Activated CD4-positive, alpha-beta T cell treated with anti-CD3 and anti-CD28 coated beads, Interleukin-2, amount 50 U/mL, for 16 hours (primary cell): ENCODE measurements at regions not wholly inside any gene's neighbourhood (a gene's known extent, or its start where the extent isn't known, plus 50 kb on each side); places are given as distances from the start of the nearest gene placed in this dataset.
"Not testable (repeated sequence)": the region's sequence is repeated elsewhere in the genome, so short reads cannot be mapped to it uniquely, and the experiment has no call there.

Experiments
- DNase-seq: peaks from one replicate; pipeline ENCODE4 v3.0.0-alpha.2; 2020

- peak; percentile 1 for DNase-seq
These were observed 199.3 kb downstream of the TMA16 start for GRCh38 chr4:163693776-163694175.

- DNase-seq = no peak
These were observed 199.9 kb downstream of the TMA16 start for GRCh38 chr4:163694385-163694784.

GRCh38 chr4:163697121-163697520, 202.6 kb downstream of the TMA16 start:
- no peak for DNase-seq

- not testable (repeated sequence) for DNase-seq
These were observed 205.9 kb downstream of the TMA16 start for GRCh38 chr4:163700383-163700782.

GRCh38 chr4:163701916-163702315, 207.4 kb downstream of the TMA16 start:
- peak; percentile 2 for DNase-seq

- DNase-seq = no peak
These were observed 208.2 kb downstream of the TMA16 start for GRCh38 chr4:163702736-163703135.

- no peak for DNase-seq
These were observed 208.8 kb downstream of the TMA16 start for GRCh38 chr4:163703251-163703650.

GRCh38 chr4:163707873-163708272, 213.4 kb downstream of the TMA16 start:
- DNase-seq = no peak

GRCh38 chr4:163709601-163710000, 215.1 kb downstream of the TMA16 start:
- no peak for DNase-seq

GRCh38 chr4:163710158-163710557, 215.7 kb downstream of the TMA16 start:
- DNase-seq = no peak

- DNase-seq = not testable (repeated sequence)
These were observed 230.0 kb downstream of the TMA16 start for GRCh38 chr4:163724495-163724894.

GRCh38 chr4:163726641-163727040, 232.2 kb downstream of the TMA16 start:
- no peak for DNase-seq

GRCh38 chr4:163731071-163731470, 236.6 kb downstream of the TMA16 start:
- no peak for DNase-seq

- no peak for DNase-seq
These were observed 238.0 kb downstream of the TMA16 start for GRCh38 chr4:163732473-163732872.

GRCh38 chr4:163736876-163737275, 242.4 kb downstream of the TMA16 start:
- no peak for DNase-seq

- DNase-seq = not testable (repeated sequence)
These were observed 243.4 kb downstream of the TMA16 start for GRCh38 chr4:163737846-163738245.

GRCh38 chr4:163738521-163738920, 244.0 kb downstream of the TMA16 start:
- no peak for DNase-seq

- DNase-seq = no peak
These were observed 250.4 kb downstream of the TMA16 start for GRCh38 chr4:163744861-163745260.

GRCh38 chr4:163747293-163747692, 252.8 kb downstream of the TMA16 start:
- no peak for DNase-seq

GRCh38 chr4:163747886-163748285, 253.4 kb downstream of the TMA16 start:
- DNase-seq = no peak

- DNase-seq = no peak
These were observed 254.0 kb downstream of the TMA16 start for GRCh38 chr4:163748449-163748848.

- no peak for DNase-seq
These were observed 260.5 kb downstream of the TMA16 start for GRCh38 chr4:163755013-163755412.

- DNase-seq = no peak
These were observed 262.7 kb downstream of the TMA16 start for GRCh38 chr4:163757219-163757618.

- DNase-seq = no peak
These were observed 263.5 kb downstream of the TMA16 start for GRCh38 chr4:163758032-163758431.

GRCh38 chr4:163762741-163763140, 268.3 kb downstream of the TMA16 start:
- DNase-seq = no peak

- no peak for DNase-seq
These were observed 270.1 kb downstream of the TMA16 start for GRCh38 chr4:163764569-163764968.
